Mesenchymal stem cell (in vitro differentiated cells and primary cell): ENCODE measurements at regions not wholly inside any gene's neighbourhood (a gene's known extent, or its start where the extent isn't known, plus 50 kb on each side); places are given as distances from the start of the nearest gene placed in this dataset.
A peak's percentile ranks its signal among the peaks of the same experiment; 100 is the strongest.

Experiments
- DNase-seq: peaks from one replicate; pipeline ENCODE4 v3.0.0-alpha.2; 2013
- H2AFZ ChIP-seq: one replicate; pipeline ENCODE4 v1.6.1; 2013; ENCODE audit warnings: low read depth, mild to moderate bottlenecking, control low read depth, inconsistent platforms, low read length, moderate library complexity
- H2AK5ac ChIP-seq: 2 replicates; pipeline ENCODE4 v1.6.1; 2013; ENCODE audit warnings: low read length, moderate library complexity, mild to moderate bottlenecking, inconsistent platforms; ENCODE audit not compliant: severe bottlenecking
- H2BK120ac ChIP-seq: one replicate; pipeline ENCODE4 v1.6.1; 2013; ENCODE audit warnings: low read depth, mild to moderate bottlenecking, inconsistent platforms, low read length, moderate library complexity
- H2BK12ac ChIP-seq, 2 experiments: one replicate each; pipeline ENCODE4 v1.6.1; 2013; ENCODE audit warnings: inconsistent platforms in 2 of 2, low read length in 2 of 2, mild to moderate bottlenecking in 2 of 2, moderate library complexity in 2 of 2, control low read depth in 1 of 2
- H2BK15ac ChIP-seq: one replicate; pipeline ENCODE4 v1.6.1; 2013; ENCODE audit warnings: mild to moderate bottlenecking, low read depth, inconsistent platforms; ENCODE audit not compliant: poor library complexity, severe bottlenecking
- H2BK5ac ChIP-seq: 2 replicates; pipeline ENCODE4 v1.6.1; 2013; ENCODE audit warnings: low read depth, mild to moderate bottlenecking, low read length, control low read depth, inconsistent platforms; ENCODE audit not compliant: poor library complexity, severe bottlenecking
- H3K14ac ChIP-seq, 2 experiments: one replicate each; pipeline ENCODE4 v1.6.1; 2013; ENCODE audit warnings: inconsistent platforms in 2 of 2, low read length in 2 of 2, control low read depth in 1 of 2, mild to moderate bottlenecking in 1 of 2, moderate library complexity in 1 of 2
- H3K18ac ChIP-seq, 2 experiments: one replicate each; pipeline ENCODE4 v1.6.1; 2013; ENCODE audit warnings: inconsistent platforms in 2 of 2, low read length in 2 of 2, control low read depth in 1 of 2, low read depth in 1 of 2, mild to moderate bottlenecking in 1 of 2
- H3K23ac ChIP-seq, 2 experiments: one replicate each; pipeline ENCODE4 v1.6.1; 2013; ENCODE audit warnings: inconsistent platforms in 2 of 2, low read length in 2 of 2, mild to moderate bottlenecking in 2 of 2, moderate library complexity in 2 of 2, control low read depth in 1 of 2
- H3K27ac ChIP-seq: 2 replicates; pipeline ENCODE4 v1.5.1; 2013; ENCODE audit warnings: mild to moderate bottlenecking, moderate library complexity, low read length, control low read depth, inconsistent platforms; ENCODE audit not compliant: poor library complexity, severe bottlenecking
- H3K27me3 ChIP-seq, 2 experiments: 2 replicates each; pipeline versions ENCODE4 v1.6.1 to v1.7.0; 2013; ENCODE audit warnings: low read length in 2 of 2, mild to moderate bottlenecking in 2 of 2, moderate library complexity in 2 of 2, control low read depth in 1 of 2, inconsistent platforms in 1 of 2; ENCODE audit not compliant: control insufficient read depth in 1 of 2, insufficient read depth in 1 of 2
- H3K36me3 ChIP-seq, 2 experiments: 2 replicates each; pipeline versions ENCODE4 v1.6.1 to v1.7.0; 2013; ENCODE audit warnings: low read length in 2 of 2, control low read depth in 1 of 2, inconsistent platforms in 1 of 2, low read depth in 1 of 2, mild to moderate bottlenecking in 1 of 2; ENCODE audit not compliant: insufficient read depth in 2 of 2, control insufficient read depth in 1 of 2
- H3K4ac ChIP-seq, 2 experiments: one replicate each; pipeline ENCODE4 v1.6.1; 2013; ENCODE audit warnings: inconsistent platforms in 2 of 2, low read length in 2 of 2, mild to moderate bottlenecking in 2 of 2, moderate library complexity in 2 of 2, control low read depth in 1 of 2, low read depth in 1 of 2
- H3K4me1 ChIP-seq: 2 replicates; pipeline ENCODE4 v1.6.1; 2013; ENCODE audit warnings: low read depth, low read length, control low read depth; ENCODE audit not compliant: control insufficient read depth, insufficient read depth
- H3K4me2 ChIP-seq: 2 replicates; pipeline ENCODE4 v1.6.1; 2013; ENCODE audit warnings: low read length, mild to moderate bottlenecking, inconsistent platforms; ENCODE audit not compliant: poor library complexity, severe bottlenecking
- H3K4me3 ChIP-seq, 2 experiments: 2 replicates each; pipeline versions ENCODE4 v1.5.1 to v1.7.0; 2013; ENCODE audit warnings: low read length in 2 of 2, mild to moderate bottlenecking in 2 of 2, control low read depth in 1 of 2, low read depth in 1 of 2; ENCODE audit not compliant: insufficient read depth in 1 of 2
- H3K79me1 ChIP-seq: replicated peaks from 2 replicates; pipeline ENCODE4 v1.6.1; 2013; ENCODE audit warnings: mild to moderate bottlenecking, control low read depth, low read length, inconsistent platforms; ENCODE audit not compliant: poor library complexity, severe bottlenecking
- H3K9ac ChIP-seq: 2 replicates; pipeline ENCODE4 v1.7.0; 2013; ENCODE audit warnings: mild to moderate bottlenecking, low read length, moderate library complexity
- H3K9me3 ChIP-seq: 2 replicates; pipeline ENCODE4 v1.7.0; 2013; ENCODE audit warnings: mild to moderate bottlenecking, low read length; ENCODE audit not compliant: control insufficient read depth
- H4K8ac ChIP-seq: one replicate; pipeline ENCODE4 v1.6.1; 2013; ENCODE audit warnings: inconsistent platforms, mild to moderate bottlenecking, low read length, moderate library complexity
- H4K91ac ChIP-seq: one replicate; pipeline ENCODE4 v1.6.1; 2013; ENCODE audit warnings: mild to moderate bottlenecking, low read length, inconsistent platforms
- WGBS: methylation state at CpG from one replicate; pipeline ENCODE4 v1.1.7; 2013; ENCODE audit warnings: mixed read lengths; 5-methylcytosine and 5-hydroxymethylcytosine counted together

- no peak overlapping the region for H3K4ac ChIP-seq
- no peak overlapping the region for H2AK5ac ChIP-seq
- no peak overlapping the region for H3K14ac ChIP-seq
- H3K9me3 ChIP-seq = no peaks in the 10 kb centered on the region
- H4K8ac ChIP-seq = no peak overlapping the region
- H2AFZ ChIP-seq = no peak overlapping the region
- no peak overlapping the region for H2BK5ac ChIP-seq
- no peak overlapping the region for H2BK15ac ChIP-seq
- no peak overlapping the region for H3K4me2 ChIP-seq
- H3K27me3 ChIP-seq = no peaks in the 10 kb centered on the region
- H3K4me1 ChIP-seq = no peaks in the 10 kb centered on the region
- H3K27ac ChIP-seq = no peak overlapping the region
- no peaks in the 10 kb centered on the region for H3K79me1 ChIP-seq
- H3K23ac ChIP-seq = no peak overlapping the region
- no peak for DNase-seq
- no peak overlapping the region for H3K9ac ChIP-seq
- no peak overlapping the region for H4K91ac ChIP-seq
- H3K18ac ChIP-seq = no peak overlapping the region
- no peak overlapping the region for H3K4me3 ChIP-seq
- H2BK120ac ChIP-seq = no peak overlapping the region
- no peak overlapping the region for H2BK12ac ChIP-seq
- H3K36me3 ChIP-seq = no peaks in the 10 kb centered on the region
Measured at GRCh38 chr3:106491796-106492195, 623.0 kb upstream of the CBLB start.

GRCh38 chr3:106508331-106508893 lies 639.6 kb upstream of the CBLB start:
- H2AK5ac ChIP-seq = no peak overlapping the region
- H3K14ac ChIP-seq = no peak overlapping the region
- H2BK12ac ChIP-seq = no peak overlapping the region
- H3K36me3 ChIP-seq = no peaks in the 10 kb centered on the region
- no peak overlapping the region for H3K4ac ChIP-seq
- no peak overlapping the region for H2BK120ac ChIP-seq
- H3K18ac ChIP-seq = no peak overlapping the region
- H2BK5ac ChIP-seq = no peak overlapping the region
- DNase-seq = no peak
- peaks cover 6% of the 10 kb centered on the region for H3K9me3 ChIP-seq
- no peak overlapping the region for H3K4me3 ChIP-seq
- no peak overlapping the region for H2BK15ac ChIP-seq
- no peak overlapping the region for H3K9ac ChIP-seq
- no peak overlapping the region for H2AFZ ChIP-seq
- no peaks in the 10 kb centered on the region for H3K4me1 ChIP-seq
- no peaks in the 10 kb centered on the region for H3K27me3 ChIP-seq
- H3K4me2 ChIP-seq = no peak overlapping the region
- no peak overlapping the region for H3K27ac ChIP-seq
- no peaks in the 10 kb centered on the region for H3K79me1 ChIP-seq
- no peak overlapping the region for H4K8ac ChIP-seq
- H4K91ac ChIP-seq = no peak overlapping the region
- no peak overlapping the region for H3K23ac ChIP-seq

GRCh38 chr3:106510206-106510605 lies 641.4 kb upstream of the CBLB start:
- no peaks in the 10 kb centered on the region for H3K4me1 ChIP-seq
- peak; percentile 2 for DNase-seq
- no peaks in the 10 kb centered on the region for H3K79me1 ChIP-seq
- no peak overlapping the region for H2AFZ ChIP-seq
- no peak overlapping the region for H2BK5ac ChIP-seq
- peaks cover 6% of the 10 kb centered on the region for H3K9me3 ChIP-seq
- H3K27me3 ChIP-seq = no peaks in the 10 kb centered on the region
- H4K91ac ChIP-seq = no peak overlapping the region
- no peak overlapping the region for H3K18ac ChIP-seq
- H3K23ac ChIP-seq = no peak overlapping the region
- H3K9ac ChIP-seq = no peak overlapping the region
- no peaks in the 10 kb centered on the region for H3K36me3 ChIP-seq
- no peak overlapping the region for H3K14ac ChIP-seq
- H2BK120ac ChIP-seq = no peak overlapping the region
- H3K4me2 ChIP-seq = no peak overlapping the region
- no CpG with 5 or more reads among the region's 1 CpG for WGBS
- no peak overlapping the region for H3K4ac ChIP-seq
- H3K27ac ChIP-seq = no peak overlapping the region
- no peak overlapping the region for H2BK12ac ChIP-seq
- H2BK15ac ChIP-seq = no peak overlapping the region
- no peak overlapping the region for H4K8ac ChIP-seq
- H2AK5ac ChIP-seq = no peak overlapping the region
- H3K4me3 ChIP-seq = no peak overlapping the region

GRCh38 chr3:106512846-106513245 lies 644.0 kb upstream of the CBLB start:
- H3K27me3 ChIP-seq = no peaks in the 10 kb centered on the region
- no peak overlapping the region for H3K4ac ChIP-seq
- H3K4me1 ChIP-seq = no peaks in the 10 kb centered on the region
- H3K18ac ChIP-seq = no peak overlapping the region
- no peak overlapping the region for H2BK15ac ChIP-seq
- H2AFZ ChIP-seq = no peak overlapping the region
- no peak overlapping the region for H2BK5ac ChIP-seq
- no peak overlapping the region for H3K23ac ChIP-seq
- no peak overlapping the region for H3K14ac ChIP-seq
- no peak overlapping the region for H2BK120ac ChIP-seq
- H4K8ac ChIP-seq = no peak overlapping the region
- no peak for DNase-seq
- WGBS = 100% methylated on average over 1 of the region's 1 CpG
- no peak overlapping the region for H2AK5ac ChIP-seq
- no peaks in the 10 kb centered on the region for H3K36me3 ChIP-seq
- H4K91ac ChIP-seq = no peak overlapping the region
- no peaks in the 10 kb centered on the region for H3K9me3 ChIP-seq
- no peak overlapping the region for H3K27ac ChIP-seq
- no peak overlapping the region for H2BK12ac ChIP-seq
- H3K4me2 ChIP-seq = no peak overlapping the region
- no peak overlapping the region for H3K4me3 ChIP-seq
- H3K9ac ChIP-seq = no peak overlapping the region
- no peaks in the 10 kb centered on the region for H3K79me1 ChIP-seq
